AG04450 (cell line): ENCODE measurements at regions not wholly inside any gene's neighbourhood (a gene's known extent, or its start where the extent isn't known, plus 50 kb on each side); places are given as distances from the start of the nearest gene placed in this dataset.
"Not testable (repeated sequence)": the region's sequence is repeated elsewhere in the genome, so short reads cannot be mapped to it uniquely, and the experiment has no call there.

Experiments used
- CTCF ChIA-PET: fragments of 300-600, 350-600 bp; formaldehyde crosslinking; extraction: SDS; loops from one replicate; lab custom pipeline; 2022; ENCODE audit warnings: antibody characterized with exemption, inconsistent platforms; lab: Charles Lee
- POLR2A ChIA-PET: fragments of 350-600 bp; formaldehyde crosslinking; extraction: SDS; loops from one replicate; lab custom pipeline; 2021; ENCODE audit warnings: antibody characterized with exemption, inconsistent platforms; lab: Yijun Ruan, JAX
- DNase-seq: peaks from one replicate; pipeline ENCODE4 v3.0.0-alpha.2; 2011; ENCODE audit warnings: low read depth, low spot score
- H3K27ac ChIP-seq: one replicate; pipeline ENCODE4 v1.5.1; 2012; ENCODE audit warnings: low read depth, low read length, control low read depth
- H3K27me3 ChIP-seq: one replicate; pipeline ENCODE4 v1.6.0; 2012; ENCODE audit warnings: low read length; ENCODE audit not compliant: control insufficient read depth, insufficient read depth
- H3K4me3 ChIP-seq: 2 replicates; pipeline ENCODE4 v1.5.1; 2011; ENCODE audit warnings: mild to moderate bottlenecking, low read depth, low read length, control low read depth
- H3K9me3 ChIP-seq: 2 replicates; pipeline ENCODE4 v1.5.1; 2012; ENCODE audit warnings: low read length; ENCODE audit not compliant: control insufficient read depth, insufficient read depth
- TF ChIP-seq, protein P1 (sequence below): IDR thresholded peaks from 2 replicates; pipeline ENCODE4 v1.5.1; 2011; ENCODE audit warnings: low read depth, low read length, control low read depth, inconsistent platforms

DNA sequence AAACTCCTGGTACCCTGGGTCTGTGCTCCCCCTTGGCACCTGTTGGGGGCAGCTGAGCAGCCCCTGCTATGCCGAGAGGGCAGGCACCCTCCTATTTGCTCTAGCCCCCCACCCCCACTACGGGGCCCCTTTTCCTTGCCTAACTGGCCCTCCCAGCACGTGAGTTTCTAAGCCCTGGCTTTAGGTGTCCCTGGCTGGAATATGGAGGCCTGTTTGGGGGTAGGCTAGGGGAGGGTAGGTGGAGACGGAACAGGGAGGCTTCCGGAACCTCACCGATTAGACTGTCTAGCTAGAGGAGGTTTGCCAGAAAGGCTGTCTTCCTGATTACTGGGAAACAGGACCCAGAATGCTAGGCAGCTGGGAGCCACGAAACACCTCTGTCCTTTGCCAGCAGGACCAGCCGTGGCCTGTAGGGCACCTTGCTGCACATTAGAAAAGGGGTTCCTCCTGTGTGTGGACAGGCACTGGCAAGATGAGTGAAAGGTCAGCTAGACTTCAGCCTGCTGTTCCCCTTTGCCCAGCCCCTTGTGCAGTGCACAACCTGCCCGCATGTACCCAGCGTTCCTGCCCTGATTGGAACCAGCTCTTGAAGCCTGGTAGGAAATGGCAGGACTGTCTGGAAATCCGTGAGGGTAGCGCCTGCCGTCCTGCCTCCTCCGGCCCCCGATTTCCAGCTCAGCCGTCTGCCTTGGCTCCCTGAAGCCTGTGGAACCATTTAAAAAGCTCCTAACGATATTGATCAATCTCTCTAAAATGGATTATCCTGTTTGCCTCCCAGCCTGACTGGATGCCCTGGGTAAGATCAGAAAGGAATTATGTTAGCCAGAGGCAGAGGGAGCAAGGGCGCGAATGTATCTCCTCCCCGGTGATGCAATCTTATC is 83.4 kb upstream of the GSE1 start:
- Histone ChIP-seq H3K9me3 (no peaks in the 10 kb centered on the region; the same call in 1 of the 2 replicates), H3K27me3 (no peaks in the 10 kb centered on the region), H3K27ac (no peak overlapping the region), H3K4me3 (no peak overlapping the region)
- ChIA-PET POLR2A (interaction anchor here (0.7 kb wide), 1 partner anchor 15 kb away, joined by 3 read pairs; no protein-coding TSS in a partner anchor), CTCF (interaction anchor here (0.9 to 2.2 kb wide), 6 partner anchors 10 to 109 kb away, joined by 3 to 6 read pairs (median 4); no protein-coding TSS in a partner anchor)
- DNase-seq: no peak
- TF ChIP-seq, protein P1, sequence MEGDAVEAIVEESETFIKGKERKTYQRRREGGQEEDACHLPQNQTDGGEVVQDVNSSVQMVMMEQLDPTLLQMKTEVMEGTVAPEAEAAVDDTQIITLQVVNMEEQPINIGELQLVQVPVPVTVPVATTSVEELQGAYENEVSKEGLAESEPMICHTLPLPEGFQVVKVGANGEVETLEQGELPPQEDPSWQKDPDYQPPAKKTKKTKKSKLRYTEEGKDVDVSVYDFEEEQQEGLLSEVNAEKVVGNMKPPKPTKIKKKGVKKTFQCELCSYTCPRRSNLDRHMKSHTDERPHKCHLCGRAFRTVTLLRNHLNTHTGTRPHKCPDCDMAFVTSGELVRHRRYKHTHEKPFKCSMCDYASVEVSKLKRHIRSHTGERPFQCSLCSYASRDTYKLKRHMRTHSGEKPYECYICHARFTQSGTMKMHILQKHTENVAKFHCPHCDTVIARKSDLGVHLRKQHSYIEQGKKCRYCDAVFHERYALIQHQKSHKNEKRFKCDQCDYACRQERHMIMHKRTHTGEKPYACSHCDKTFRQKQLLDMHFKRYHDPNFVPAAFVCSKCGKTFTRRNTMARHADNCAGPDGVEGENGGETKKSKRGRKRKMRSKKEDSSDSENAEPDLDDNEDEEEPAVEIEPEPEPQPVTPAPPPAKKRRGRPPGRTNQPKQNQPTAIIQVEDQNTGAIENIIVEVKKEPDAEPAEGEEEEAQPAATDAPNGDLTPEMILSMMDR: no peak

DNA sequence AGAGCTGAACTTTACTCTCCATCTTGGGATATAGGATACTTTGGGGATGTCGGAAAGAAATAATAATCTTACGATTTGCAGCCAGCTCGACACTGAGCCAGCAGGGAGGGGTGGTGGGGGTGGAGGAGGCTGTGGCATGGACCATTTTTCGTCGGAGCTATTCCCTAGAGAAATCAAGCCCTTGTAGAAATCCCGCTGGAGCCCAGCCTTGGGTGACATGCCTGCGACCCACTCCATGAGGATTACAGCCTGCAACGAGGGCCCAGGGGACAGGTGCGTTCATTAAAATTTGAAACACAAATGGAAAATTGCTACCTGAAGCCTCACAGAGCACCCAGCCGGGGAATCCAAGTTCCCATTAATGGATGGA is 82.8 kb upstream of the GSE1 start:
- H3K4me3 ChIP-seq: no peak overlapping the region
- no peak for DNase-seq
- H3K9me3 ChIP-seq: no peaks in the 10 kb centered on the region; the same call in 1 of the 2 replicates
- CTCF ChIA-PET: interaction anchor here (1.1 to 2.2 kb wide), 4 partner anchors 9 to 110 kb away, joined by 3 to 6 read pairs (median 4); no protein-coding TSS in a partner anchor
- H3K27ac ChIP-seq: no peak overlapping the region
- no peaks in the 10 kb centered on the region for H3K27me3 ChIP-seq
- TF ChIP-seq, protein P1: no peak
- POLR2A ChIA-PET: interaction anchor here (0.7 kb wide), 1 partner anchor 15 kb away, joined by 3 read pairs; no protein-coding TSS in a partner anchor

DNA sequence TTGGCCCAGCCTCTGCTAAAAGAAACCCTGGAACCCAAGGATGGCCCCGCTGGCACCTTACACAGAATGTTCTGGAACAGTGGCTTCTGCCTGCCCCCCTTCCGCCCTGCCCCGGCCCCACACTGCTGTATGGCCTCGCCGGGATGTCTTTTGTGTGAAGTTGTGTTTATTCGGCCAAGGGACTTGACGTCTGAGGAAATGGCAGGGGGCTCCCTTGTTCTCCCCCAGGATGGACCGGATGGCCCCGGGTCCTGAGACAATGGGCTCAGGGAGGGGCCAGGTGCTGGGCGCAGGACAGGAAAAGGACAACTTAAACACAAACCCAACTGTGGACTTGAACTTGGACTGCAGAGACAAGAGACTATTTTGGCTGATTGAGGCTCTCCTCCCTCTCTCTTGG is 81.6 kb upstream of the GSE1 start:
- ChIA-PET POLR2A (no interaction called here), CTCF (interaction anchor here (2.2 kb wide), 1 partner anchor 85 kb away, joined by 6 read pairs; no protein-coding TSS in a partner anchor)
- no peak for DNase-seq
- H3K9me3 ChIP-seq: no peaks in the 10 kb centered on the region; the same call in 1 of the 2 replicates
- TF ChIP-seq, protein P1: no peak
- no peak overlapping the region for H3K4me3 ChIP-seq
- H3K27me3 ChIP-seq: no peaks in the 10 kb centered on the region
- H3K27ac ChIP-seq: no peak overlapping the region

DNA sequence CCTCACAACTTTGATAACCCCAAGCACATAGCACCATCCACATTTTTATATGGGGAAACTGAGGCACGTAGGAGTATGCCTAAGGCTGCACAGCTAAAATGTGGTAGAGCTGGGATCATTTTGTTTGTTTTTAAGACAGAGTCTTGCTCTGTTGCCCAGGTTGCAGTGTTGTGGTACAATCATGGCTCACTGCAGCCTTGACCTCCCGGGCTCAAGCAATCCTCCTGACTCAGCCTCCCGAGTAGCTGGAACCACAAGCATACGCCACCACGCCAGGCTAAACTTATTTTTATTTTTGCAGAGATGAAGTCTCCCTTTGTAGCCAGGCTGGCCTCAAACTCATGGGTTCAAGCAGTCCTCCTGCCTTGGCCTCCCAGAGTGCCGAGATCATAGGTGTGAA is 81.0 kb upstream of the GSE1 start:
- ChIA-PET CTCF (interaction anchor here (2.2 kb wide), 1 partner anchor 84 kb away, joined by 6 read pairs; no protein-coding TSS in a partner anchor), POLR2A (no interaction called here)
- H3K4me3 ChIP-seq: no peak overlapping the region
- TF ChIP-seq, protein P1: no peak
- H3K9me3 ChIP-seq: no peaks in the 10 kb centered on the region
- no peak for DNase-seq
- H3K27ac ChIP-seq: no peak overlapping the region
- H3K27me3 ChIP-seq: no peaks in the 10 kb centered on the region

DNA sequence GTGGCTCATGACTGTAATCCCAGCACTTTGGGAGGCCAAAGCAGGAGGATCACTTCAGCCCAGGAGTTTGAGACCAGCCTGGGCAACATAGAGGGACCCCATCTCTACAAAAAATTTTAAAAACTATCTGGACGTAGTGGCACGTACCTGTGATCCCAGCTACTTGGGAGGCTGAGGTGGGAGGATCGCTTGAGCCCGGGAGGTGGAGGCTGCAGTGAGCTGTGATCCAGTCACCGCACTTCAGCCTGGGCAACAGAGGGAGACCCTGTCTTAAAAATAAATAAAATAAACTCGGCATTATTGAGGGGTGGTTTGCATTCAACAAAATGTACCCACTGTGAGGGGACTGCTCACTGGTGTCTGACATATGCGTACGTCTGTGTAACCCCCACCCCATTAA is 79.5 kb upstream of the GSE1 start:
- H3K4me3 ChIP-seq, H3K9me3 ChIP-seq, H3K27me3 ChIP-seq, H3K27ac ChIP-seq, DNase-seq, CTCF ChIA-PET, POLR2A ChIA-PET: not testable (repeated sequence)
